ENCODE measurements at regions not wholly inside any gene's neighbourhood (a gene's known extent, or its start where the extent isn't known, plus 50 kb on each side); places are given as distances from the start of the nearest gene placed in this dataset.

DNA sequence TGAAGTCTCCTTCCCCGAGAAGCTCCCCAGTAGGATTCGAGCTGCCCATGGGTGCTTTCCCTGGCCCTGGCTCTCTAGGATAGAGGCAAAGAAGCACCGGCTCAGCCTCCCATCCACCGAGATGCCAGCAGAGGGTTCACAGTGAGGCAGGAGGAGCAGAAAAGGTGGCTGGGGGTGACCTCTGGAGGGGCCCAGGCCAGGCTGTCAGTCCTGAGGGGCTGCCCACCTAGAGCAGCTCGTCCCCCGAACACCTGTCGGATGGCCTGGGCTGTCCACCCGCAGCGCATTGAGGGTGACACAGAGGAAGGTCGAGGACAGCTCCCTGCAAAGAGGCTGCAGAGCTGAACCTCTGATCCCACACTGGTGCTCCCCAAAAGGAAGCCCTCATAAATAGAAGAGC, 167.2 kb upstream of the PPP2R2D start:
- no peak overlapping the region for H3K27ac ChIP-seq (ENCODE audit: low read depth, low read length)
- no peaks in the 10 kb centered on the region for H3K9me2 ChIP-seq (replicated peaks; ENCODE audit: control insufficient read depth, low read length)
- no peaks in the 10 kb centered on the region for H3K79me2 ChIP-seq (ENCODE audit: control insufficient read depth, low read length)
- no peaks in the 10 kb centered on the region for H3K4me1 ChIP-seq (ENCODE audit: control insufficient read depth, low read length)
- H3K4me2 ChIP-seq (ENCODE audit: low read length): no peak overlapping the region
- H3K36me3 ChIP-seq (ENCODE audit: control insufficient read depth, low read length): no peaks in the 10 kb centered on the region
- no peaks in the 10 kb centered on the region for H3K27me3 ChIP-seq (ENCODE audit: control insufficient read depth, low read length)
- no peaks in the 10 kb centered on the region for H4K20me1 ChIP-seq (ENCODE audit: control insufficient read depth, insufficient read depth, low read depth, low read length)
- TF ChIP-seq EZH2phosphoT487 (IDR thresholded peaks at IDR 0.05; ENCODE audit: borderline replicate concordance, low read length): no peak
- TF ChIP-seq, protein P1, sequence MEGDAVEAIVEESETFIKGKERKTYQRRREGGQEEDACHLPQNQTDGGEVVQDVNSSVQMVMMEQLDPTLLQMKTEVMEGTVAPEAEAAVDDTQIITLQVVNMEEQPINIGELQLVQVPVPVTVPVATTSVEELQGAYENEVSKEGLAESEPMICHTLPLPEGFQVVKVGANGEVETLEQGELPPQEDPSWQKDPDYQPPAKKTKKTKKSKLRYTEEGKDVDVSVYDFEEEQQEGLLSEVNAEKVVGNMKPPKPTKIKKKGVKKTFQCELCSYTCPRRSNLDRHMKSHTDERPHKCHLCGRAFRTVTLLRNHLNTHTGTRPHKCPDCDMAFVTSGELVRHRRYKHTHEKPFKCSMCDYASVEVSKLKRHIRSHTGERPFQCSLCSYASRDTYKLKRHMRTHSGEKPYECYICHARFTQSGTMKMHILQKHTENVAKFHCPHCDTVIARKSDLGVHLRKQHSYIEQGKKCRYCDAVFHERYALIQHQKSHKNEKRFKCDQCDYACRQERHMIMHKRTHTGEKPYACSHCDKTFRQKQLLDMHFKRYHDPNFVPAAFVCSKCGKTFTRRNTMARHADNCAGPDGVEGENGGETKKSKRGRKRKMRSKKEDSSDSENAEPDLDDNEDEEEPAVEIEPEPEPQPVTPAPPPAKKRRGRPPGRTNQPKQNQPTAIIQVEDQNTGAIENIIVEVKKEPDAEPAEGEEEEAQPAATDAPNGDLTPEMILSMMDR (IDR thresholded peaks at IDR 0.05; ENCODE audit: low read depth, low read length, poor library complexity, severe bottlenecking): no peak
- H3K9me3 ChIP-seq (ENCODE audit: control insufficient read depth, insufficient read depth, low read length): no peaks in the 10 kb centered on the region
- H3F3A ChIP-seq (ENCODE audit: control insufficient read depth, insufficient read depth): no peaks in the 10 kb centered on the region
- no peak overlapping the region for H3K4me3 ChIP-seq (ENCODE audit: low read length)

DNA sequence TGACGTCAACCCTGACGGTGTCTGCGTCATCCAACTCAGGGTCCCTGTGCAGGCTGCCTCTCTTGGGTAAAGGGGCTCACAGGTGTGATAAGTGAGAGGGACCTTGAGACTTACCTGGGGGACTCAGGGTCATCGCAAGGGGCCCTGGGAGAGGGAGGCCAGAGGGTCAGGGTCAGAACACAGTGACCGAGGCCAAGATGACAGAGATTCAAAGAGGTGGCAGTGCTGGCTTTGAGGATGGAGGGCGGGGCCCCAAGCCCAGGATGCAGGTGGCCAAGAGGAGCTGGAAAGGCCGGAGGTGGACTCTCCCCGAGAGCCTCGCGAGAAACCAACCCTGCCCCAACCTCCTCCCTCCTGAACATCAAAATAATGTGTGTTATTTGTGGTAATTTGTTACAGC, 165.2 kb upstream of the PPP2R2D start:
- H3K9me3 ChIP-seq (ENCODE audit: control insufficient read depth, insufficient read depth, low read length): no peaks in the 10 kb centered on the region

DNA sequence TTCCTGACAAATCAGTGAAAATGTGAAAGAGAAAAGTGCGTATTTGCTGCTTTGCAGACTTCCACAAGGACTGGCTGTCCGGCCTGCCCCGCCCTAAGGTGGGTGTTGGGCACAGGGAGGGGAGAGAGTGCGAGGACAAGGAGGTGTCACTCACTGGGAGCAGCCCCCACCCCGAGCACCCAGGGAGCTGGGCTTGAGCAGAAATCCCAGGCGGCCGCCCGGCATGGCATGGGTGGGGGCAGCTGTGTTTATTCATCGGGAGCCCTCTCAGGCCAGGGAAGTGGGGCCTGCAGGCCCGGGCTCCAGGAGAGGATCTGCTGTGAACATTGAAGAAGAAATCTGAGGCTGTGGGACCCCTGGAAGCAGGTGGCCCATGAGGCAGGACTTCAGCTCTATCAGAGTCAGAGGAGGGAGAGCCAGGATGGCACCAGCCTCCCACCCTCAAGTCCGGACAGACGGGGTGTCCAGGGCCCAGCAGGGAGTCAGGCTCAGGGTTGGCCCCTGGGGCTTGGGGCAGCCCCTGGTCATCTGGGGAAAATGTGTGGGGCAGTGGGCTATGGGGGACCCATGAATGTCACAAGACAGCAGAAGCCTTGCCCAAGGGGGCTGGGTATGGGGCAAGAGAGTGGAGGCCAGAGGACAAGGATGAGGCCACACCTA, 164.4 kb upstream of the PPP2R2D start:
- H3K9me2 ChIP-seq (replicated peaks; ENCODE audit: control insufficient read depth, low read length): no peaks in the 10 kb centered on the region
- H3K9me3 ChIP-seq (ENCODE audit: control insufficient read depth, insufficient read depth, low read length): no peaks in the 10 kb centered on the region
- no peaks in the 10 kb centered on the region for H3K4me1 ChIP-seq (ENCODE audit: control insufficient read depth, low read length)
- H3K79me2 ChIP-seq (ENCODE audit: control insufficient read depth, low read length): no peaks in the 10 kb centered on the region
- TF ChIP-seq EZH2phosphoT487 (IDR thresholded peaks at IDR 0.05; ENCODE audit: borderline replicate concordance, low read length): no peak
- TF ChIP-seq, protein P1 (IDR thresholded peaks at IDR 0.05; ENCODE audit: low read depth, low read length, poor library complexity, severe bottlenecking): no peak
- H3K36me3 ChIP-seq (ENCODE audit: control insufficient read depth, low read length): no peaks in the 10 kb centered on the region
- no peak overlapping the region for H3K27ac ChIP-seq (ENCODE audit: low read depth, low read length)
- H3F3A ChIP-seq (ENCODE audit: control insufficient read depth, insufficient read depth): no peaks in the 10 kb centered on the region
- H3K4me3 ChIP-seq (ENCODE audit: low read length): no peak overlapping the region
- no peaks in the 10 kb centered on the region for H4K20me1 ChIP-seq (ENCODE audit: control insufficient read depth, insufficient read depth, low read depth, low read length)
- H3K27me3 ChIP-seq (ENCODE audit: control insufficient read depth, low read length): no peaks in the 10 kb centered on the region
- no peak overlapping the region for H3K4me2 ChIP-seq (ENCODE audit: low read length)

More for the DNA sequence above, 165.2 kb upstream of the PPP2R2D start:
- Histone ChIP-seq H3K27ac (ENCODE audit: low read depth, low read length) (no peak overlapping the region), H3K9me2 (replicated peaks; ENCODE audit: control insufficient read depth, low read length) (no peaks in the 10 kb centered on the region), H3K79me2 (ENCODE audit: control insufficient read depth, low read length) (no peaks in the 10 kb centered on the region), H3K4me1 (ENCODE audit: control insufficient read depth, low read length) (no peaks in the 10 kb centered on the region), H3K4me2 (ENCODE audit: low read length) (no peak overlapping the region), H4K20me1 (ENCODE audit: control insufficient read depth, insufficient read depth, low read depth, low read length) (no peaks in the 10 kb centered on the region), H3K4me3 (ENCODE audit: low read length) (no peak overlapping the region), H3F3A (ENCODE audit: control insufficient read depth, insufficient read depth) (no peaks in the 10 kb centered on the region), H3K27me3 (ENCODE audit: control insufficient read depth, low read length) (no peaks in the 10 kb centered on the region), H3K36me3 (ENCODE audit: control insufficient read depth, low read length) (no peaks in the 10 kb centered on the region)
- TF ChIP-seq EZH2phosphoT487 (IDR thresholded peaks at IDR 0.05; ENCODE audit: borderline replicate concordance, low read length): no peak
- TF ChIP-seq, protein P1 (IDR thresholded peaks at IDR 0.05; ENCODE audit: low read depth, low read length, poor library complexity, severe bottlenecking): no peak

All from DOHH2 (cell line).